GM13976 (cell line): ENCODE measurements at regions not wholly inside any gene's neighbourhood (a gene's known extent, or its start where the extent isn't known, plus 50 kb on each side); places are given as distances from the start of the nearest gene placed in this dataset.

Experiments
- DNase-seq: peaks from one replicate; pipeline ENCODE4 v3.0.0; 2012; ENCODE audit warnings: low spot score
- in situ Hi-C: fragments of 300-500 bp; cut with MboI; formaldehyde crosslinking; loops from one replicate; pipeline ENCODE4 v1.12.0; 2022; ENCODE audit warnings: low sequenced_read_pairs, mixed read lengths, inconsistent platforms; ENCODE audit not compliant: unreplicated experiment
- TF ChIP-seq, protein P1 (sequence below): IDR thresholded peaks from 2 replicates; pipeline ENCODE4 v1.5.1; 2012; ENCODE audit warnings: borderline replicate concordance, mild to moderate bottlenecking; ENCODE audit not compliant: insufficient read depth; ENCODE audit errors: extremely low read depth, missing control alignments, control extremely low read depth

DNA sequence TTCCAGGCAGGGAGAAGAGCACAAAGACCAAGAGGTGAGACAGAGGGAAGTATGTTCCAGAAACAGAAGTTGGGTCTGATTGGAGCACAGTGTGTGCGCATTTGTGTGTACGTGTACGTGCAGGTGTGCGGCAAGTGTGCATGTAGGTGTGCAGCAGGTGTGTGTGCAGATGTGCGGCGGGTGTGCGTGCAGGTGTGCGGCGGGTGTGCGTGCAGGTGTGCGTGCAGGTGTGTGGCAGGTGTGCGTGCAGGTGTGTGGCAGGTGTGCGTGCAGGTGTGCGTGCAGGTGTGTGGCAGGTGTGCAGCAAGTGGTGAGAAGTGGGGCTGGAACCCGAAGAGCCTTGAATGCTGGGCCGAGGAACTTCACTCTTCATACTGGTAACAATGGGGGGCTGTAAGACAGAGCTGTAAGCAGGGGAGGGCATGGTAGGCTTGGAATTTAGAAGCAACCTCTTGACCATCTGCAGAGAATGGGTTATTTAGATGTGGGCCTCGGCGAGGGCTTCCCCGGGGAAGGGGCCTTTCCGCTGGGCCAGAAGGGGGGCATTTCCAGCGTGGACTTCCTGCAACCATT, 118.0 kb upstream of the WNT4 start:
- in situ Hi-C loops, result no loop called here
- no peak for DNase-seq
- TF ChIP-seq, protein P1, sequence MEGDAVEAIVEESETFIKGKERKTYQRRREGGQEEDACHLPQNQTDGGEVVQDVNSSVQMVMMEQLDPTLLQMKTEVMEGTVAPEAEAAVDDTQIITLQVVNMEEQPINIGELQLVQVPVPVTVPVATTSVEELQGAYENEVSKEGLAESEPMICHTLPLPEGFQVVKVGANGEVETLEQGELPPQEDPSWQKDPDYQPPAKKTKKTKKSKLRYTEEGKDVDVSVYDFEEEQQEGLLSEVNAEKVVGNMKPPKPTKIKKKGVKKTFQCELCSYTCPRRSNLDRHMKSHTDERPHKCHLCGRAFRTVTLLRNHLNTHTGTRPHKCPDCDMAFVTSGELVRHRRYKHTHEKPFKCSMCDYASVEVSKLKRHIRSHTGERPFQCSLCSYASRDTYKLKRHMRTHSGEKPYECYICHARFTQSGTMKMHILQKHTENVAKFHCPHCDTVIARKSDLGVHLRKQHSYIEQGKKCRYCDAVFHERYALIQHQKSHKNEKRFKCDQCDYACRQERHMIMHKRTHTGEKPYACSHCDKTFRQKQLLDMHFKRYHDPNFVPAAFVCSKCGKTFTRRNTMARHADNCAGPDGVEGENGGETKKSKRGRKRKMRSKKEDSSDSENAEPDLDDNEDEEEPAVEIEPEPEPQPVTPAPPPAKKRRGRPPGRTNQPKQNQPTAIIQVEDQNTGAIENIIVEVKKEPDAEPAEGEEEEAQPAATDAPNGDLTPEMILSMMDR, result no peak

DNA sequence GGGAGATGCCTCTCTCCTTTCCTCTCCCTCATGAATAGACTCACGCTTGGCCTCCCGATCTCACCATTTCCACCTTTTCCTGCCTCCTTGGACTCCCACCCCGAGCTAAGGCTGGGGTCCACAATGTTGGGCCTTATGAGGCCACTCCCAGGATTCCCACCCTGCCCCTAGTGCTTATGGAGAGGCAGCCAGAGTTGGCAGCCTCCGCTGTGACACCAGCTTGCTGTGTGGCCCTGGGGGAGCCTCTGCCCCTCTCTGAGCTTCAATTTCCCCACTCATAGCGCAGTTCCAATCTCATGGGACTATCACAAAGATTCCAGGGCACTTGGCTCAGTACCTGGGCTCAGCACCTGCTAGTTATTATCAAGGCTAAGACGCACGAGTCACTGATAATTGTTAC, 118.7 kb upstream of the WNT4 start:
- DNase-seq, result no peak
- in situ Hi-C loops, result no loop called here
- TF ChIP-seq, protein P1, result no peak

DNA sequence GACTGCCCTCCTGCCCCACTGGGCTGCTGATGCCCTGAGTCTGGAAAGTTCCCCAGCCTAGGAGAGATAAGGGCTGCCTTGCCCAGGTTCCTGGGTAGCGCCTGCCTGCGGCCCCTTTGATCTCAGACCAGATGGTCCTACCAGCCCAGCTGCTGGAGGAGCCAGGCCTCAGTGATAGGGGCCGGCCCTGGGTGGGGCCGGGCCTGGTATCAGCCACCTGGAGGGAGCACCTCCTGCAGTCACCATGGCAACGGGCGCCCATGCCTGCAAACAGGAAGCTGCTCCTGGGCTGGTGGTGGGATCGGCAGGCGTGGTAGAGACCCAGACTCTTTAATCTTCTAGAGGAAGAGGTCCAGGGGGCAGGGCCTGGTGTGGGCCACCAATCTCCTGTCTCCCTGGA, 119.7 kb upstream of the WNT4 start:
- DNase-seq, result no peak
- in situ Hi-C loops, result no loop called here
- TF ChIP-seq, protein P1, result no peak

DNA sequence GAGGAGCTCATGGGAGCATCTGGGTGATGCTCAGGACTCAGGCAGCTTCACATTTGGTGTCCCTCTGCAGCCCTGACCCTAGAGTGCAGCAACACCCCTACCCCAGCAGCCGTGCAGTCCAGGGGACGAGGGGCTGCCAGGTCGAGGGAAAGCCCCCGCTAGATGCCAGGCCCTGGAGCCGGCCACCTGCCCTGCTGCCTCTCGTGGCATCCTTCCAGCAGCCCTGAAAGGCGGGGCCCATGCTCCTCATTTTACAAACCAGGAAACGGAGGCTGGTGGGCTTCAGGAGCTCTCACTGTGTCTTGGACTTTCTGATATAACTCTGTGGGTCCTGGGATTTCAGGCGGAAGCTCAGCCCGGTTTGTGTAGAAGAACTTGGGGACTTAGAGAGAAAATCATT, 120.5 kb upstream of the WNT4 start:
- TF ChIP-seq, protein P1, result no peak
- DNase-seq, result no peak
- in situ Hi-C loops, result no loop called here

DNA sequence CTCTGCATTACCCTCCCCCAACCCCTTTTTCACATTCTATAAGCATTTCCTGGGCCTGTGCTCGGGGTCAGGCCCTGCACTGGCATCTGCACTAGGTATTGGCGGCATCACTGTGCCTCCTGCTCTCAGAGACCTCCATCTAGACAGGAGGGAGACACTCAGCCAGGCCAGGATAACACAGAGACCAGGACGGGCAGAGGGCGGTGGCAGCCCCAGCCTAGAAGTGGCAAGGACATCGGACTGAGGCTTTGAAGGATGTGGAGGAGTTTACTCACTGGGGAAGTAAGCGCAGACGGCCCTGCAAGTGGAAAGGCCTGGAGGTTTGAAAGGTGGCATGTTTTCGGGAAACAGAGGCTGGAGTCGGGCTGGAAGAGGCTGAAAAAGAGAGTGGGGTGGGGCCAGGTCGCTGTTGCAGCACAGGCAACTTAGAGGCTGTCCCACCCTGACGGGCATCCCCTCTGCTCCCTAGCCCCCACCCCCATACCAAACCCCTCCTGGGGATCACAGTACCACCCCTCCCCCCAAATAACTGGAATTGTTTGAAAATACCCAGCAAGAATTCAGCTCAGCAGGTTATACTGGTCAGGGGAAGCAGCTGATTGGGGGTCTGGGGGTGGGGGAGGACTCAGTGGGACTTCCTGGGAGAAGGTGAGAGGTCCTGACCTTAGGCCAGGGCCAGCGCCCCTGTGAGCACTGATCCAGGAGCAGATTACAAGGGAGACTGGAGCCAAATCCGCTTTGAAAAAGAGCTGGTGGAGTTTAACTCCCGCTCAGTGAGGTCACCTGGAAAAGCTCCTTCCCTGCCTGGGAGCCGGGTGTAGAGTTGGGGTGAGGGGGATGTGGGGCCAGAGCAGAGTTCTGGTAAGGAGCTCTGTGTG, 121.8 kb upstream of the WNT4 start:
- no peak for DNase-seq
- in situ Hi-C loops, result no loop called here
- TF ChIP-seq, protein P1, result no peak

DNA sequence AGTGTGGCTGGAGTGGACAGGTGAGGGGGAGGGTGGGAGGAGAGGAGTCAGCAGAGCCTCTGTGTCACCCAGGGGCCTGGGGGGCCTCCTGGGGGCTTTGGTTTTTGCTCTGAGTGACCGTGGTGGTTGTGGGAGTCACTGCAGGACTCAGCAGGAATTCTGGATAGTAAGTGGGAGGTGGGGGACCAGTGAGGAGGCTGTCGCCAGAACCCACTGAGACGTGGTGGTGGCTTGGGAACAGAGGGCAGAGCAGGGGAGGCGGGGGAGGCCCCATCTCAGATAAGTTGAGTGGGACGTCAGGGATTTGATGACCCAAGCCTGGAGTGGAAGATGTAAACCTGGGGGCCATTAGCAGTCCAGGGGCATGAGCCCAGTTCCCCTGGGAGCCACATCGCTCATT, 123.2 kb upstream of the WNT4 start:
- in situ Hi-C loops, result no loop called here
- TF ChIP-seq, protein P1, result no peak
- no peak for DNase-seq
